ENCODE measurements at regions not wholly inside any gene's neighbourhood (a gene's known extent, or its start where the extent isn't known, plus 50 kb on each side); places are given as distances from the start of the nearest gene placed in this dataset.
"Not testable (repeated sequence)": the region's sequence is repeated elsewhere in the genome, so short reads cannot be mapped to it uniquely, and the experiment has no call there.

- no peak for ATAC-seq (ENCODE audit: low read depth)
Measured at GRCh38 chr6:120826253-120826652, 508.0 kb downstream of the TBC1D32 start.

DNA sequence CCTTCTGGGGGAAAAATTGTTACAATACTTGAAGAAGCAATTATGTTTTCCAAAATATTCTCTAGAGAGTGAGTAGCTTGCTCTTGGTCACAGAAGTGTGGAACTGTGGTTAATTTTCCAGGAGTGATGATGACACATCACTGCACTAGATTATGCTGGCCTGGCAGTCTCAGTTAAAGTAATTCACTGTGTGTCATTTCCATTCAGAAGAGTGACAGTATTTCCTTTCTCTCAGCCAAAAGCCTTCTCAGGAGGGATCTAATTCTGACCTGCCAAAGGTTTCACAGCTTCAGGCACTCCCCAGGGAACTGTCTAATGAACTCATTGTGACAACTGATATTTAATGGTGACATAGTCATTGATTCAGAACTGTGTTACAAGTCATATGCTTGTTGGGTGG lies 517.5 kb downstream of the TBC1D32 start:
- no peak for DNase-seq (ENCODE audit: low spot score in 2 of 2)
- H3K36me3 Mint-ChIP-seq = no peaks in the 10 kb centered on the region
- H3K9me3 Mint-ChIP-seq = peaks cover 2% of the 10 kb centered on the region
- H3K27ac Mint-ChIP-seq = no peak overlapping the region
- no peaks in the 10 kb centered on the region for H3K27me3 Mint-ChIP-seq
- H3K4me1 Mint-ChIP-seq = no peaks in the 10 kb centered on the region
- no peak overlapping the region for H3K4me3 Mint-ChIP-seq
- ATAC-seq (ENCODE audit: low read depth) = no peak

More at GRCh38 chr6:120826253-120826652, 508.0 kb downstream of the TBC1D32 start:
- Mint-ChIP-seq H3K27ac (no peak overlapping the region), H3K36me3 (no peaks in the 10 kb centered on the region), H3K4me1 (no peaks in the 10 kb centered on the region), H3K4me3 (no peak overlapping the region), H3K9me3 (peaks cover 2% of the 10 kb centered on the region), H3K27me3 (no peaks in the 10 kb centered on the region)
- no peak for DNase-seq (ENCODE audit: low spot score in 2 of 2)

GRCh38 chr6:120805276-120805675 lies 529.0 kb downstream of the TBC1D32 start:
- no peak overlapping the region for H3K27ac Mint-ChIP-seq
- peaks cover 2% of the 10 kb centered on the region for H3K36me3 Mint-ChIP-seq
- no peaks in the 10 kb centered on the region for H3K4me1 Mint-ChIP-seq
- ATAC-seq (ENCODE audit: low read depth) (no peak), DNase-seq (ENCODE audit: low spot score in 2 of 2) (no peak)
- peaks cover 1% of the 10 kb centered on the region for H3K27me3 Mint-ChIP-seq
- peaks cover 2% of the 10 kb centered on the region for H3K9me3 Mint-ChIP-seq
- H3K4me3 Mint-ChIP-seq = no peak overlapping the region

- ATAC-seq (ENCODE audit: low read depth) (no peak), DNase-seq (ENCODE audit: low spot score in 2 of 2) (no peak)
- no peaks in the 10 kb centered on the region for H3K4me1 Mint-ChIP-seq
- H3K36me3 Mint-ChIP-seq = peaks cover 2% of the 10 kb centered on the region
- H3K4me3 Mint-ChIP-seq = no peak overlapping the region
- peaks cover 1% of the 10 kb centered on the region for H3K27me3 Mint-ChIP-seq
- H3K9me3 Mint-ChIP-seq = peaks cover 2% of the 10 kb centered on the region
- H3K27ac Mint-ChIP-seq = no peak overlapping the region
Measured at GRCh38 chr6:120804612-120805011, 529.7 kb downstream of the TBC1D32 start.

GRCh38 chr6:120786682-120787081 lies 547.6 kb downstream of the TBC1D32 start:
- H3K36me3 Mint-ChIP-seq = no peaks in the 10 kb centered on the region
- H3K27me3 Mint-ChIP-seq = no peaks in the 10 kb centered on the region
- no peak for DNase-seq (ENCODE audit: low spot score in 2 of 2)
- no peak overlapping the region for H3K27ac Mint-ChIP-seq
- H3K9me3 Mint-ChIP-seq = no peaks in the 10 kb centered on the region
- no peak for ATAC-seq (ENCODE audit: low read depth)
- H3K4me1 Mint-ChIP-seq = no peaks in the 10 kb centered on the region
- no peak overlapping the region for H3K4me3 Mint-ChIP-seq

DNA sequence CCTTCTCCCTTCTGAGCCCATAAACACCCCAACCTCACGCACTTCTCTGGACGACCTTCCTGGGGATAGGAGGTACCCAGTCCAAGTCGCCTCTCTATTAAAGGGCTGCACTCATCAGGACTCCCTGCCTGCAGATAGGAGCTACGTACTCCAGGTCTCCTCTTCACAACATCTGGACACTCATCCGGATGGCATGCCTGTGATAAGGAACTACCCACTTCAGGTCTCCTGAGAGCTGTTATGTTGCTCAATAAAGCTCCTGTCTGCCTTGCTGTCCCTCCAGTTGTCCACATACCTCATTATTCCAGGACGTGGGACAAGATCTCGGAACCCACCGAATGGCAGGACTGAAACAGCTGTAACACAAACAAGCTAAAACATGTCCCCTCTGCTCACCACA lies 548.0 kb downstream of the TBC1D32 start:
- no peak overlapping the region for H3K4me3 Mint-ChIP-seq
- no peaks in the 10 kb centered on the region for H3K9me3 Mint-ChIP-seq
- H3K36me3 Mint-ChIP-seq = no peaks in the 10 kb centered on the region
- ATAC-seq (ENCODE audit: low read depth) (no peak), DNase-seq (ENCODE audit: low spot score in 2 of 2) (no peak)
- H3K4me1 Mint-ChIP-seq = no peaks in the 10 kb centered on the region
- no peak overlapping the region for H3K27ac Mint-ChIP-seq
- no peaks in the 10 kb centered on the region for H3K27me3 Mint-ChIP-seq

DNA sequence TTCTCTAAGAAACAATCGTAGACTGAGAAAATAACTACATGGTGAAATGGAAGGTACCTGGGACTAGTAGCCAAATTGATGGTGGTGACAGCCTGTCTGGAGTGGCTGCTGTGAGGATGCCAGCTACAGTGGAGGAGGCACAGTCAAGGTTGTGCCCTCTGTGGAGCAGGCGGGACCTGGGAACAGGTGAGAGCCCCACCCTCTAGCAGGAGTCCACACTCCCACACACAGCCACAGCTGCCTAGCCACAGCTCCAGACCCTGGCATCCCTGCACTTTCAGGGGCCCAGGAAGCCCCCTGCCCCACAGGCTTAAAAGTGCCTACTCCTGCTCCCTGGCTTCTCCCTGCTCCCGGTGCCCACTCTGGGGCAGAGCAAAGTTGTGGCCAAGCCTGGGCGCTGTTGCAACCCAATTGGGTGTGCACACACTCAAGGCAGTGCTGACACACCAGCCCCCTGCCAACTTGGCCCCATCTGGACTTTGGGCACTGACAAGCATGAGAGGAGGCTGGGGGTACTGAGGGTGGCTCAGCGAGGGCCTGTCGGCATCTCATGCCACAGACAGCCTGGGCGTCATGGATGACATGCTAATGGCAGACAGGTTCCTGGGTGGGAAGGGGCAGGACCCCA lies 548.7 kb downstream of the TBC1D32 start:
- no peaks in the 10 kb centered on the region for H3K9me3 Mint-ChIP-seq
- H3K36me3 Mint-ChIP-seq = no peaks in the 10 kb centered on the region
- H3K4me1 Mint-ChIP-seq = no peaks in the 10 kb centered on the region
- H3K4me3 Mint-ChIP-seq = no peak overlapping the region
- H3K27ac Mint-ChIP-seq = no peak overlapping the region
- ATAC-seq (ENCODE audit: low read depth) (no peak), DNase-seq (ENCODE audit: low spot score in 2 of 2) (no peak)
- no peaks in the 10 kb centered on the region for H3K27me3 Mint-ChIP-seq

- Mint-ChIP-seq H3K36me3 (no peaks in the 10 kb centered on the region), H3K27me3 (no peaks in the 10 kb centered on the region), H3K4me1 (no peaks in the 10 kb centered on the region), H3K4me3 (no peak overlapping the region), H3K27ac (no peak overlapping the region), H3K9me3 (peaks cover 7% of the 10 kb centered on the region)
- no peak for DNase-seq (ENCODE audit: low spot score in 2 of 2)
- no peak for ATAC-seq (ENCODE audit: low read depth)
Measured at GRCh38 chr6:120779441-120779840, 554.8 kb downstream of the TBC1D32 start.

GRCh38 chr6:120775698-120776097 lies 558.6 kb downstream of the TBC1D32 start:
- H3K27ac Mint-ChIP-seq = no peak overlapping the region
- ATAC-seq (ENCODE audit: low read depth) = no peak
- no peaks in the 10 kb centered on the region for H3K27me3 Mint-ChIP-seq

DNA sequence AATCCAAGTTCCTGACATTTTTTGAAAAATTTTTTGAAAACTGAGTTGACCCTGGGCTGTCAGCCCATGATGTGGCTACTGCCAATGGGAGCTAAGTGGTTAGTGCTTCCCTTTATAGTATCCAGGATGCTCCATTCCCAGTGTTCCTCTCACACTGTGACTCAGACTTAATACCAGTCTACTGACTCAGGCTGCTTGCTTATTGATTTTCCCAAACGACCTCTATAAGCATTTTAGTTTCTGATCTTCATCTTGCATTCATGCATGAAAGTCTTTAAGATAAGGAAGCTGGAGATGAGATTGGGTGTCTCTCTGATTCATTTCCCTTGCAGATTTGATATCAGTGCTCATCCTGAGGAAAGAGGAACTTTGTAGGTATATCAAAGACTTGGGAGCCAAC lies 560.0 kb downstream of the TBC1D32 start:
- ATAC-seq (ENCODE audit: low read depth) = no peak
- DNase-seq (ENCODE audit: low spot score in 2 of 2) = no peak
- no peak overlapping the region for H3K27ac Mint-ChIP-seq
- H3K9me3 Mint-ChIP-seq = peaks cover 7% of the 10 kb centered on the region
- H3K4me1 Mint-ChIP-seq = no peaks in the 10 kb centered on the region
- no peaks in the 10 kb centered on the region for H3K36me3 Mint-ChIP-seq
- no peak overlapping the region for H3K4me3 Mint-ChIP-seq
- no peaks in the 10 kb centered on the region for H3K27me3 Mint-ChIP-seq

More at GRCh38 chr6:120775698-120776097, 558.6 kb downstream of the TBC1D32 start:
- no peak overlapping the region for H3K4me3 Mint-ChIP-seq
- H3K36me3 Mint-ChIP-seq = no peaks in the 10 kb centered on the region
- H3K4me1 Mint-ChIP-seq = no peaks in the 10 kb centered on the region
- H3K9me3 Mint-ChIP-seq = peaks cover 7% of the 10 kb centered on the region
- no peak for DNase-seq (ENCODE audit: low spot score in 2 of 2)

DNA sequence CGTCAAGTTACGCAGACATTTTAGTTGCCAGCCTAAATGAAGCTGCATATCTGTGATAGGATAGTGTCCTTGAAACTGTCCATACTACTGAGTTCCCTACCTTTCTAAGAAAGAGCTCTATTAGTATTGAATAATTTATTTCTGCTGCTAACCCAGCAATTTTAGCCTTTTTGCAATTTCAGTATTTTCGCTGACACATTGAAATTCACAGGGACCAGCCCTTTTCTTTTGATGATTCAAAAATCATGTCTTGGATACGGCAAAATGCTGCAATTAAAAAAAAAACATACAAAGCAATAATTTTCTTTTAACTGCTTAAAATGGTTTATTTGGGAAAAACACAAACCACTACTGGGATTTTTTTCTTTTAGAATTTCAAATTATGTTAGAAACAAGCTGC lies 563.3 kb downstream of the TBC1D32 start:
- ATAC-seq (ENCODE audit: low read depth) = no peak
- Mint-ChIP-seq H3K9me3 (peaks cover 2% of the 10 kb centered on the region), H3K27me3 (no peaks in the 10 kb centered on the region), H3K27ac (no peak overlapping the region), H3K4me1 (no peaks in the 10 kb centered on the region), H3K36me3 (no peaks in the 10 kb centered on the region), H3K4me3 (no peak overlapping the region)
- no peak for DNase-seq (ENCODE audit: low spot score in 2 of 2)

- DNase-seq (ENCODE audit: low spot score in 2 of 2) (no peak), ATAC-seq (ENCODE audit: low read depth) (no peak)
- Mint-ChIP-seq H3K9me3 (peaks cover 2% of the 10 kb centered on the region), H3K4me1 (no peaks in the 10 kb centered on the region), H3K27me3 (no peaks in the 10 kb centered on the region), H3K27ac (no peak overlapping the region), H3K36me3 (no peaks in the 10 kb centered on the region), H3K4me3 (no peak overlapping the region)
Measured at GRCh38 chr6:120764312-120764711, 570.0 kb downstream of the TBC1D32 start.

GRCh38 chr6:120759570-120759969 lies 574.7 kb downstream of the TBC1D32 start:
- no peak overlapping the region for H3K27ac Mint-ChIP-seq
- H3K36me3 Mint-ChIP-seq = no peaks in the 10 kb centered on the region
- DNase-seq (ENCODE audit: low spot score in 2 of 2) = no peak
- H3K4me1 Mint-ChIP-seq = no peaks in the 10 kb centered on the region
- ATAC-seq (ENCODE audit: low read depth) = no peak
- no peaks in the 10 kb centered on the region for H3K27me3 Mint-ChIP-seq
- no peaks in the 10 kb centered on the region for H3K9me3 Mint-ChIP-seq
- H3K4me3 Mint-ChIP-seq = no peak overlapping the region

DNA sequence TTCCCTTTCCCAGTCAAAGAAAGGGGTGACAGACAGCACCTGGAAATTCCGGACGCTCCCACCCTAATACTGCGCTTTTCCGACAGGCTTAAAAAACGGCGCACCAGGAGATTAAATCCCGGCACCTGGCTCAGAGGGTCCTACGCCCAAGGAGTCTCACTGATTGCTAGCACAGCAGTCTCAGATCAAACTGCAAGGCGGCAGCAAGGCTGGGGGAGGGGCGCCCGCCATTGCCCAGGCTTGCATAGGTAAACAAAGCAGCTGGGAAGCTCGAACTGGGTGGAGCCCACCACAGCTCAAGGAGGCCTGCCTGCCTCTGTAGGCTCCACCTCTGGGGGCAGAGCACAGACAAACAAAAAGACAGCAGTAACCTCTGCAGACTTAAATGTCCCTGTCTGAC lies 585.7 kb downstream of the TBC1D32 start:
- H3K4me3 Mint-ChIP-seq; ATAC-seq (ENCODE audit: low read depth); H3K4me1 Mint-ChIP-seq; H3K36me3 Mint-ChIP-seq; H3K27me3 Mint-ChIP-seq; DNase-seq (ENCODE audit: low spot score in 2 of 2); H3K9me3 Mint-ChIP-seq; H3K27ac Mint-ChIP-seq: not testable (repeated sequence)

- Mint-ChIP-seq H3K27me3 (no peaks in the 10 kb centered on the region), H3K27ac (no peak overlapping the region), H3K36me3 (no peaks in the 10 kb centered on the region), H3K9me3 (peaks cover 7% of the 10 kb centered on the region), H3K4me3 (no peak overlapping the region), H3K4me1 (no peaks in the 10 kb centered on the region)
- ATAC-seq (ENCODE audit: low read depth) (no peak), DNase-seq (ENCODE audit: low spot score in 2 of 2) (no peak)
Measured at GRCh38 chr6:120736740-120737139, 597.5 kb downstream of the TBC1D32 start.

All from memory B cell (primary cell).